ENCODE measurements at regions not wholly inside any gene's neighbourhood (a gene's known extent, or its start where the extent isn't known, plus 50 kb on each side); places are given as distances from the start of the nearest gene placed in this dataset.

DNA sequence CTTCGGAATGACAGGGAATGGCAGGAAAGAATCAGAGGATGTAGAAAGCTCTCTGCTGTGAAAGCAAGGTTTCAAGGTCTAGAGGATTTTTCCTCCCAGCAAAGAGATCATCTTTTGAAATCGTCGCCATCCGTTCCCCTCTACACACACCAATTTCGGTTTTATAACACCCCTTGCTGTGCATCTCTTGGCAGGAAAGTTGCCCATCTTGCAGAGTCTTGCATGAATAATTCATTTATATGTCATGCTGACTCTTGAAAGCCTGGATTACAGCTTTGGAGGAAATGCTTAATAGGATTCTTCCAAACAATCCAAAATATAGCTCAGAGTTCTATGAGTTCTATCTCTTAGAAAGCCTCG, 262.7 kb downstream of the CHL1 start:
- ATAC-seq = no peak

DNA sequence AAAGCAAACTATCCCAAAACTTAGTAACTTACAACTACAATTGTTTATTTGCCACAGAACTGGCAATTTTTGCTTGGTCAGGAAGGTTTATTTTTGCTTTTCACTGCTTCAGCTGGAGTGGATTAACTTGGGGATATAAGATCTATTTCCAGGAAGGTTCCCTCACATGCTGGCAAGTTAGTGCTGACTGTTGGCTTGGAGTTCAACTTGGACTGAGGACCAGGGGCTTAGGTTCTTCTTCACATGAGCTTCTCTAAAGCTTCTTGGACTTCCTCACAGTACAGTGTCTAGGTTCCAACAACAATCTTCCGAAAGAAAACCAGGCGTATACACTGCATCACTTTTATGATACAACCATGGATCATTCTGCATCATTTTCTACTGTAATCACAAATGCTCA, 264.4 kb downstream of the CHL1 start:
- ATAC-seq (no peak), DNase-seq (no peak)

More for the DNA sequence above, 262.7 kb downstream of the CHL1 start:
- DNase-seq = no peak

- no peak for DNase-seq
- no peak for ATAC-seq
These were observed 266.3 kb downstream of the CHL1 start for GRCh38 chr3:462851-463250.

DNA sequence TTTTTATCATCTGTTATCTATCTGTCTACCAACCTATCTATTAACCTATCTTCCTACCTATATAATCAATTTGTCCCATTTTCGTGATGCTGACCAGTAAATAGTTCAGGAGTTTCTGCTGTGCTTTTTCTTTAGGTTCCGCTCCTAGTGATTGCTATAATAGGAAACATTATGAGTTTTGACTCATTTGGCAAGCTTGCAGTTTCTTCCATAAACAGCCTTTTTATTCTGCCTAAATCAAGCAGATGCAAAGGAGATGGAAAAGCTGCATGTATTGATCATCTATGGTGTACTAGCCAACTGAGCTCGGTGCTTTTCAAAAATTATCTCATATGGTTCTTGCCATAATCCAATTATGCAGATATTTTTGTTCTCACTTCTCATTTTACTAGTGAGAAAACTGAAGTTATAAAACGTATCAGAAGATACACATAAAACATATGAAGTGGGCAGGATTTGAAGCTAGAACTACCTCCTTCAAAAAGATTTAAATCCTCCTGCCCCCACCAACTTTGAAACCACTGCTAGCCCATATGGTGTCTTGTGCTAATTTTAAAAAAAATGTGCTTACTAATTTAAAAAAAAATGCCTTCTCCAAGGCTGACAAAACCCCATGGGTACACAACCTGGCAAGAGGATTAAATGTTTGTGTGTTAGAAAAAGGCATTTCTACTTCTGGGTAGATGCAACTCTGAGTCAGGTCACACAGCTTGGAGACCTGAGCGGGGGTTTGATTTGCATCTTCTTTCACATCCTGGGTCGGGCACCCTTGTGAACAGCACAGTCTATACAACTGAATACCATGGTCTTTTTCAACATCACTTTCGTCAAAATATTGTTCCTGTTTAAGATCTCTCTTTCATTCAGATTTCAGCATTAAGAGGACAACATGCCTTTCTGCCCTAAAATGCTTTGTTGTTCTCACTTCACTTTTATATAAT, 267.0 kb downstream of the CHL1 start:
- DNase-seq = no peak
- no peak for ATAC-seq

DNA sequence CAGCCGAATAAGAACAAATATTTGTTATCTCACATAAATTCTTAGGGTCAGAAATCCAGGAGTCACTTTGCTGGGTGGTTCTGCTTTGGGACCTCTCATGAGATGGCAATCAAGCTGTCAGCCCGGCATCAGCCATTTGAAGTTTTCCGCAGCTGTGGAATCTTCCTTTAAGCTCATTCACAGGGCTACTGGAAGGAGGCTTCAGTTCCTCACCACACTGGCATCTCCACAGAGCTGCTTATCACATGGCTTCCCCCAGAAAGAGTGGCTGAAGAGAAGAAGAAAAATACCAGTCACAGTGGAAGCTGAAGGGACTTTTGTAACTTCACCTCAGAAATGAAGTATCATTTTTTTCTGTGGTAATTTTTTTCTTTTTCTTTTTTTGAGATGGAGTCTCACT, 267.7 kb downstream of the CHL1 start:
- DNase-seq (no peak), ATAC-seq (no peak)

DNA sequence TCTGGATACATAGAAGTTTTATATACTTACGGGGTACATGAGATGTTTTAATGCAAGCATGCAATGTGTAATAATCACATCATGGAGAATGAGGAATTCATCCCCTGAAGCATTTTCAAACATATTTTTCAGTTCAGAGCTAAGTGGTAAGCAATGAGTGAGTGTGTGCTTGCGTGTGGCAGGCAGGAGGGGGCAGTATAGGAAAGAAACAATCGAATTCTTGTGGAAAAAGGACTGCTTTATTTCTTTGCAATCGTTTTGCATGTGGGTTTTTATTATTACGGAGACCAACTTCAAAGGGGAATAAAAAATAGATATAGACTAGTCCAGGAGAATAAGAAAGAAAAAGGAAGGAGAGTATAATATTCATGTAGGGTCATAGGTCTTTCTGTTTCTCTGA, 271.6 kb downstream of the CHL1 start:
- ATAC-seq (no peak), DNase-seq (no peak)

DNA sequence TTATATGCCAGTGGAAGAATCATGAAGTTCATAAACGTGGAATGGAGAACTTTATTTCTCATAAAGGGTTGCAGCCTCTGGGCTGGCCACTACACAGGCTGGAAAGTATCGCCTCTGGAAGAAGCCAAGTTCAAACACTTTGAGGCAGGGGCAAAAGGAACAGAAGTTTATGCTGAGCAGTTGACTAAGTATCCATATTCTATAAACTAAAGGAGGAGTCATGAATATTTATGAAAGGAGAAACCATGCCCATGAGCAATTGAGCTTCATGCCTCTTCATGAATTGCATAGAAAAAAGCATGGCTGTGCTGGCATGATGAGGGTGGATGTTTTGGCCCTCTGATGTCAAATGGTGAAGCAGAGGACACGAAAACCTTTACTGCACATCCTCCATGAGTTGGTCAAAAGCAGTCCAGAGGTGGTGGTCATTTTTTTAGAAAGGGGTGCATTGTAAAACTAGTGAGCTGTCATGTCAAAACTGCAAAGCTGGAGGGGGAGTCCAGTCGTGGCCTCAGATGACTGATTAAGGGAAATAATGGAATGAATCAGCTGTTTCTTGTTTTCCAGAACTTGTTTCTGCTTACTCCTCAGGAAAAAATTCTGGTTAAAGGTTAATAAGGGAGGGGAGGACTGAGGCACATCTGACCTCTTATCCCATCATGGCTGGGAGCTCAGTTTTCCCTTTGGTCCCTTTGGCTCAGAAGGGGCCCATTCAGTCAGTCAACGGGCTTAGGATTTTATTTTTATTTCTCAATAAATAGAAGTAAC, 276.7 kb downstream of the CHL1 start:
- ATAC-seq (no peak), DNase-seq (no peak)

GRCh38 chr3:474828-475227, 278.3 kb downstream of the CHL1 start:
- ATAC-seq = no peak
- no peak for DNase-seq

- no peak for DNase-seq
- ATAC-seq = no peak
These were observed 283.5 kb downstream of the CHL1 start for GRCh38 chr3:480070-480469.

GRCh38 chr3:481111-481510, 284.5 kb downstream of the CHL1 start:
- ATAC-seq (no peak), DNase-seq (no peak)

DNA sequence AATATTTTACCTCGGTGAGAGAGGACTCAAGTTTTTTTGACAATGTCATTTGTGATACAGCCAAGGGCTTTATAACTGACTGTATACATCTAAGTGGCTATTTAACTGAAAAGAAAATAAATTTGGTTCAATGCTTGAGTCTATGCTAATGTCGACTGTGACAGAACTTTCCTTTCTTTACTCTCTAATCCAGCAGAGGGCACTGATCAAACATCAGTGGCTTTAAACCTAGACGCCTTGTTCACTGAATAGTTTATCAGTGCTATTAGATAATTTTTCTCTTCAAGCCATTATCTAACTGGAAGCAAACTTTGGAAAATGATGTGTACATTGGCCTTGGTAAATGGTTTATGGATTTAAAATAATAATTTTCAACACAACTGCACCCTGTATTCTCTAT, 285.1 kb downstream of the CHL1 start:
- DNase-seq = no peak
- no peak for ATAC-seq

- ATAC-seq (no peak), DNase-seq (no peak)
These were observed 285.9 kb downstream of the CHL1 start for GRCh38 chr3:482479-482878.

DNA sequence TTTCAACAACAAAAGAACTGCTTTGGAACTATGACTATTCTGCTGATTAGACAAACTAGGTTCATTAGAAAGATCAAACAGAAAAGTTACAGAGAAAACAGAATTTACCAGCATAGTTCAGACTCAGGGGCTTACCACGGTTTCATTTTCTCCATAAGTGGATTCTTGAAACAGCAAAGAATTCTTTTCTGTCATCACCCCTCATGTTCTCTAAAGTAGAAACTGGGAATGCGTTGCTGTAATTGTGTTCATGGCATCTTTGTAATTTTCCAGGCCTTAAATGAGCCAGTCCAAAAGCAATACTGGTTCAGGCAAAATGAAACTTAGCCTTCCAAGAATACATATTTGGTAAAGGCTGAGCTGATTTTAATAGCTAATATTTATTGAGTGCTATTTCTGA, 287.8 kb downstream of the CHL1 start:
- ATAC-seq = no peak

GRCh38 chr3:487614-488013, 291.1 kb downstream of the CHL1 start:
- no peak for DNase-seq
- no peak for ATAC-seq

More for the DNA sequence above, 287.8 kb downstream of the CHL1 start:
- no peak for DNase-seq

DNA sequence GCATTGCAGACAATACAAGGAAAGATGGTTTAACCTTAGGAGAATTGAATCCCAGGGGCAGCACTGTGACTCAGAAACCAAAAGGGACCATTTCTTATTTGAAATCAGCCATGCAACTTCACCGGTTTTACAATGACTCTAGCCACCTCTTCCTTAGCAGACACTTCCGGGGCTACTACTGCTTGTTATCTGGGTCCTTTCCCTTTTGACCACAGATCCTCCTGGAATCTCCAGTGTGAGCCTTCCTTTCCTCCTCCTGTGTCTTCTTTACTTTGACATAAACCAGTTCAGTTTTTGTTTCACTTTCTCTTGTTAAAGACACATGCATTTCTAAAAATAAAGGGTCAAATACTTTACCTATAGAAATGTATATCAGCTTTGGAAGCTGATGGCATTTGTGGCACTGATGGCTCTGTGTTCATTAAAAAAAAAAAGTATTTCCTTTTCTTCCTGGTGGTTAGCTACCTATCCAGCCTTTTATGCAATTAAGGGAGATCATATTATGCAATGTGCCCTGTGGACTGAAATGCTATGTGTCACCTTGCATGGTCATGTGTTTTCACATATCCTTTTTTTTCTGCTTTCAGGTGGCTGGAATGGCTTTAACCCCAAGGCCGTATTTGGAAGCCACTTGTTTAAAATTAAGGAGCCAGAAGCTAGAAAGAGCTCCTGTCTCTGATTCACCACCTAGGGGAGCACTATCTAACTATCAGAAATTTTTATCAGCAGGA, 296.2 kb downstream of the CHL1 start:
- DNase-seq (no peak), ATAC-seq (no peak)

GRCh38 chr3:494190-494589, 297.6 kb downstream of the CHL1 start:
- DNase-seq = no peak

GRCh38 chr3:498487-498886, 301.9 kb downstream of the CHL1 start:
- ATAC-seq = no peak
- no peak for DNase-seq

More at GRCh38 chr3:494190-494589, 297.6 kb downstream of the CHL1 start:
- no peak for ATAC-seq

- DNase-seq = no peak
- no peak for ATAC-seq
These were observed 302.6 kb downstream of the CHL1 start for GRCh38 chr3:499001-499761.

DNA sequence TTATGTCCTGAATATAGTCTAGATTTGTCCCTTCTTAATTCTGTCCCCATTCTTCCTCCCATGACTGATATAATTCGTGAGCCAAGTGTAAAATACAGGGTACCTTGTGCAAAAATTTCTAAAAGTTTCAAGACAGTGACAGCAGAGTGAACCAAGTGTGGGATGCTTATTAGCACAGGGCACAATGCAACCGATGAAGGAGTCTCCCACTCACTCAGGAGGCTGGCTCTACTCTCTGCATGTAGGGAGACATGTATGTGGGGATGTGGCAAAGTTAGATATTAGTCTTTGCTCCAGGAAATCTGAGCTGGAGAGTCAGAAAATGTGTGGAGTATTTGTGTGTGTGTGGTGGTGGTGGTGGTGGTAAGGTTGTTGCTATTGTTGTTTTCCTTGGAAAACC, 305.9 kb downstream of the CHL1 start:
- DNase-seq (no peak), ATAC-seq (no peak)

GRCh38 chr3:513301-513700, 316.7 kb downstream of the CHL1 start:
- DNase-seq (no peak), ATAC-seq (no peak)

GRCh38 chr3:514192-514591, 317.6 kb downstream of the CHL1 start:
- ATAC-seq (no peak), DNase-seq (no peak)

DNA sequence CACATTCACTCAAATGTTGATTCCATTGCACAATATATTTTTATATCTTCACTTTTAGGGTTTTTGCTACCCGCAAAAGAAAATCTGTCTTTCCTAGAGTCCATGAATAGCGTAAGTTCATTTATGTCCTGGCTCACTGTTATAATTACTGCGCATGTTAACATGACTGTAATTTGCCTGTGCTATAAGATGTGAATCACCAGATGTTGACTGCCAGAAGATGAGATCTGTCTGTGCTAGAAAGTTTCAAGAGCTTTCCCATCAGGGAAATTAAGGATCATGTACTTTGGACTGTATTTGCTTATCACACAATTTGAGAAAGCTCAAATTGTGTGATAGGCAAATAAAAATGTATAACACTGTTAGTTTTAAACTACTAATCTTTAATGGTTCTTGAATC, 322.5 kb downstream of the CHL1 start:
- ATAC-seq (no peak), DNase-seq (no peak)

Measured in stimulated activated naive CD8-positive, alpha-beta T cell treated with anti-CD3 and anti-CD28 coated beads, Interleukin-15, Interleukin-2, amounts not matched to agents 100 U/mL and 50 U/mL, for 24 hours (primary cell).